ENCODE measurements at regions not wholly inside any gene's neighbourhood (a gene's known extent, or its start where the extent isn't known, plus 50 kb on each side); places are given as distances from the start of the nearest gene placed in this dataset.
"Not testable (repeated sequence)": the region's sequence is repeated elsewhere in the genome, so short reads cannot be mapped to it uniquely, and the experiment has no call there.

DNA sequence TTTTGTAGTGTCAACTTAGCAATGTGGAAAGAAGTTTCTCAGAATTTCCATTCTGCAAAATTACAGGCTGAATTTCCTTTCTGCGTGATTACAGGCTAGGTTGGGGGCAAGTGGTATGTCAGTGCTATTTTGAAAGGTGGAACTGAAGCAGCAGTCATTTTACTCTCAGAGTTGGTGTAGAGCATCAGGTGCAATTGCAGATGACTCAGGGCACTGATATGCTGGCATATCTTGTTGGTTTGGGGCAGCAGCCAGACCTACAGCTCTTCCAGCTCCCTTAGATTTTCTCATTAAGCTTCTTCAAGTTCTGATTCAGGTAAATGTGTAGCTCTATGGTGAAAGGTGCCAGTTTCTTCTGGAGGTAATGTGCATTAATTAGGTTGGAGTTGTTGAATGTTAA, 930.7 kb upstream of the PCDH10 start:
- FAIRE-seq (no peak), DNase-seq (ENCODE audit: insufficient read length, low spot score) (no peak)
- TF ChIP-seq, protein P1, sequence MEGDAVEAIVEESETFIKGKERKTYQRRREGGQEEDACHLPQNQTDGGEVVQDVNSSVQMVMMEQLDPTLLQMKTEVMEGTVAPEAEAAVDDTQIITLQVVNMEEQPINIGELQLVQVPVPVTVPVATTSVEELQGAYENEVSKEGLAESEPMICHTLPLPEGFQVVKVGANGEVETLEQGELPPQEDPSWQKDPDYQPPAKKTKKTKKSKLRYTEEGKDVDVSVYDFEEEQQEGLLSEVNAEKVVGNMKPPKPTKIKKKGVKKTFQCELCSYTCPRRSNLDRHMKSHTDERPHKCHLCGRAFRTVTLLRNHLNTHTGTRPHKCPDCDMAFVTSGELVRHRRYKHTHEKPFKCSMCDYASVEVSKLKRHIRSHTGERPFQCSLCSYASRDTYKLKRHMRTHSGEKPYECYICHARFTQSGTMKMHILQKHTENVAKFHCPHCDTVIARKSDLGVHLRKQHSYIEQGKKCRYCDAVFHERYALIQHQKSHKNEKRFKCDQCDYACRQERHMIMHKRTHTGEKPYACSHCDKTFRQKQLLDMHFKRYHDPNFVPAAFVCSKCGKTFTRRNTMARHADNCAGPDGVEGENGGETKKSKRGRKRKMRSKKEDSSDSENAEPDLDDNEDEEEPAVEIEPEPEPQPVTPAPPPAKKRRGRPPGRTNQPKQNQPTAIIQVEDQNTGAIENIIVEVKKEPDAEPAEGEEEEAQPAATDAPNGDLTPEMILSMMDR (IDR thresholded peaks at IDR 0.05; ENCODE audit: insufficient read depth, missing control alignments): no peak

DNA sequence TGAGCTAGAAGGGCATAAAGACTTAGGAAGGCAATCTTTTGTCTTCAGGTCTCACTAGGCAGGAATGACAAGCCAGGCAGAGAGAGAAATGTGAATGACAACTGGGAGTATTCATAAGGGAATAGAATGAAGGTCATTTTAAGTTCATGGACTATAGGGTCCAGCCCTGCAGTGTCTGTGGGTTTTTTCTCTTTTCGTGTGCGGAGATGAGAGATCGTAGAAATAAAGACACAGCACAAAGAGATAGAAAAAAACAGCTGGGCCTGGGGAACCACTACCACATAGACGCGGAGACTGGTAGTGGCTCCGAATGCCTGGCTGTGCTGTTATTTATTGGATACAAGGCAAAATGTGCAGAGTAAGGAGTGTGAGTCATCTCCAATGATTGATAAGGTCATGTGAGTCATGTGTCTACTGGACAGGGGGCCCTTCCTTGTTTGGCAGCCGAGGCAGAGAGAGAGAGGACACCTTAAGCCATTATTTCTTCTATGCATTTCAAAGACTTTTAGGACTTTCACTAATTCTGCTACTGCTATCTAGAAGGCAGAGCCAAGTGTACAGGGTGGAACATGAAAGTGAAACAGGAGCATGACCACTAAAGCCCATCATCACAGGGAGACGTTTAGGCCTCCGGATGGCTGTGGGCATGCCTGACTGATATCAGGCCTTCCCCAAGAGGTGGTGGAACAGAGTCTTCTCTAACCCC, 921.8 kb upstream of the PCDH10 start:
- TF ChIP-seq, protein P1 (IDR thresholded peaks at IDR 0.05; ENCODE audit: insufficient read depth, missing control alignments): no peak
- no peak for FAIRE-seq
- DNase-seq (ENCODE audit: insufficient read length, low spot score): no peak

DNA sequence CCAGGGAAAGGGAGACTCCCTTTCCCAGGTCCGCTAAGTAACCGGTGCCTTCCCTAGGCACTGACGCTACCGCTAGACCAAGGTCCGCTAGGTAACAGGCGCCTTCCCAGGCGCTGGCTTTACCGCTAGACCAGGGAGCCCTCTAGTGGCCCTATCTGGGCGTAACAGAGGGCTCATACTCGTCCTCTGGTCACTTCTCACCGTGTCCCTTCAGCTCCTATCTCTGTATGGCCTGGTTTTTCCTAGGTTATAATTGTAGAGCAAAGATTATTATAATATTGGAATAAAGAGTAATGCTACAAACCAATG, 921.3 kb upstream of the PCDH10 start:
- FAIRE-seq; DNase-seq (ENCODE audit: insufficient read length, low spot score): not testable (repeated sequence)
- TF ChIP-seq, protein P1 (IDR thresholded peaks at IDR 0.05; ENCODE audit: insufficient read depth, missing control alignments): peak; percentile 32

DNA sequence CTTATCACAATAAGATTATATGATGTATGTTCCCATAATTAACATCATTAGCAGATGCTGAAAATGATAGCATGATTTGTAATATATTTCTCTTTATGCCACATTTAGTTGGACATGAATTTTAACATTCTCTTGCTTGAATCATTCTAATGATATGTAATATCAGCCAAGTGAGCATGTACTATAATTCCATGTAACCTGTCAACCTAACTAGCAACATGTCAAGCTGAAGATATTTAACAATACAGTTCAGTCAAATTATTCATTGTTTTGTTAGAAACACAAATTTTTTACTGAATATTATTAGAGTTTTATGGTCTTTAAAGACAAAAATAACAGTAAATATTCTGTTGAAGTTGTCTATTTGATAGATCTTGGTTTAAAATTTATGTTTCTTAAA, 920.4 kb upstream of the PCDH10 start:
- TF ChIP-seq, protein P1 (IDR thresholded peaks at IDR 0.05; ENCODE audit: insufficient read depth, missing control alignments): no peak
- FAIRE-seq (no peak), DNase-seq (ENCODE audit: insufficient read length, low spot score) (no peak)

DNA sequence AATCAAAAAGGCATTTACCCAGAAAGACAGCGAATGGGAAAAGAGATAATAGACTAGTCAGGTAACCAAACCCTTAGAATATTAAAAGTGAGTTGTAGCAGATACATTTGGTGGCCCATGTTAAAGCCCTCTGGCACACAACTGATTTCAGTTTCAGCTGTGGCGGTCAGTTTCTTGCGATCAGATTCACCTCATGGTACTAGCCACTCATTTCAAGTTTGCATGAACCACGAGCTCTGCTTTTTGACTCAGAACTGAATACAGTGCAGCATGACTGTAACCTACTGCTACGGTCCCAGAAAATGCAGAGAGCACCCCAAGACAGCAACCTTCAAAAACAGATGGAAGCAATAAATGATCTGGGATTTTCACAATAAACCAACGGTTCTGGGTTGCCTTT, 919.1 kb upstream of the PCDH10 start:
- TF ChIP-seq, protein P1 (IDR thresholded peaks at IDR 0.05; ENCODE audit: insufficient read depth, missing control alignments): no peak
- DNase-seq (ENCODE audit: insufficient read length, low spot score) (no peak), FAIRE-seq (no peak)

DNA sequence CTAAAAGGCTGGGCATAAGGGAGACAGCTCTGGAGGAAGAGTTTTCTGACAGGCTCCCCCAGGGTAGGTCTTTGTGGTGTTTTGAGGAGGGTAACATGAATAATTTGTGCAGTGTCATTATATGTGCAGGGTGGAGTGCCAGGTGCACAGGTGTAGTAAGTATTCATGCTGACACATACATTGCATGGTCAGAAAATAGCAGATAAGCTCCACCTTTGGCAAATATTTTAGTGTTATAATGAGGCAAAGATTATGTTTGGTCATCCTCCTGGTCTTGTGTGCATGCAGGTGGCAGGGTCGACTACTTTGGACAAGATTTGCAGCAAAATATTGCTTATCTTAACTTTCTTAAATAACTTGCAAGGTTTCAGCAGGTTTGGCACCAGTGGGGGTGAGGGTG, 910.4 kb upstream of the PCDH10 start:
- DNase-seq (ENCODE audit: insufficient read length, low spot score) (no peak), FAIRE-seq (no peak)
- TF ChIP-seq, protein P1 (IDR thresholded peaks at IDR 0.05; ENCODE audit: insufficient read depth, missing control alignments): no peak

DNA sequence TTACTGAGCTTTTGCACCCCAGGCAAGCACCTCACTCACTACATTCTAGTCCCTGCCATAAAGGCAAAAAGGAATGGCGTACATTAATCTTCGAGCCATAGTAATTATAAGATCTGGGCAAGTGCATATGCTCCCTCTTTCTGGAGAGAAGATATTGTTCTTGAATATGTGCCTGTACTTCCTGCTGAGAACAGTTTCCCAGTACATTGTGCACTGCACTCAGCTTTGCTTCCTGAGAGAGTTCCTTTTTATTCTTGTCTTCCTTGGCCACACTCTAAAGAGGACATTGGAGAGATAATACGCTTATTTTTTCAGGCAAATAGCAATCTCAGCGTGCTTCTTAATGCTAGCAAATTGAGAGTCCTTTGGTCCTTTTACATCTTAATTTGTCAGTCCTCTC, 909.0 kb upstream of the PCDH10 start:
- FAIRE-seq (no peak), DNase-seq (ENCODE audit: insufficient read length, low spot score) (no peak)
- TF ChIP-seq, protein P1 (IDR thresholded peaks at IDR 0.05; ENCODE audit: insufficient read depth, missing control alignments): no peak
